GM19468 (cell line): ENCODE measurements at regions not wholly inside any gene's neighbourhood (a gene's known extent, or its start where the extent isn't known, plus 50 kb on each side); places are given as distances from the start of the nearest gene placed in this dataset.

ENCODE experiments used
- ATAC-seq: cut with Tn5 transposase; IDR thresholded peaks from one replicate; pipeline ENCODE4 v1.9.1; 2021; ENCODE audit warnings: mild to moderate bottlenecking, moderate library complexity, moderate number of reproducible peaks; ENCODE audit not compliant: unreplicated experiment; ENCODE audit errors: extremely low read depth

DNA sequence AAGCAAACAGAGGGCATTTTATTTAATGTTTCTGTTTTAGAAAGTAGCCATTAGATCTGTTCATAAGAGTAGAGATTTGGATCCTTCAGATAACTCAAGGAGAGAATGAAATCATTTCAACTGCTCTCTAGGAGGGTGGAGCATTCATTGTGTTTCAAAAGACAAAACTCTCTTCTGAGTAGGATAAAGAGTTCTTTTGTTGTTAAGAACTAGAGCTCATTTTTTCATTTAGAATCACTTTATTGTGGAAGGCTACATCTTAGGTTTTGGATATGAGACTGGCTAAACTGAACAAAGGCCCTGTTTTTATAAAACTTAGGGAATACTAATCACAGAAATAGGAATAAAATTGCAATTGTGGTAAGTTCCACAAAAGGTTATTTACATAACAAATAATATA is 193.9 kb upstream of the PCDH10 start:
- ATAC-seq = no peak

DNA sequence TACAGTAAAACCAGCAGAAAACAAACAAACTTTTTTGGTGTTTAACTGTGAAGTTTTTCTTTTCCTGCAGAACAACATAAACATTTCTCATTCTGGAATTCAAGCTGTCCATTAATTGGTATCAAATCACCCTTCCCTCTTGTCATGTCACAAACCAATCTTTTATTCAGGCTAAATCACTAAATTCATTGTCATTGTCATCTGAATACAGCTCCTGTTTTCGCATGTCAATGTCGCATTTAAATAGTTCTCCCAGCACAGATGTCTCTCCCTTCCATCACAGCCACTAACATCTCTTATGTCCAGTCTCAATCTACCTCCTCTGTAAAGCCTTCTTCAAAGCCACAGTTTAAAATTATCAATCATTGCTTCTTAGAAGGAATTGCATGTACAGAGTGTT is 192.1 kb upstream of the PCDH10 start:
- ATAC-seq = no peak

DNA sequence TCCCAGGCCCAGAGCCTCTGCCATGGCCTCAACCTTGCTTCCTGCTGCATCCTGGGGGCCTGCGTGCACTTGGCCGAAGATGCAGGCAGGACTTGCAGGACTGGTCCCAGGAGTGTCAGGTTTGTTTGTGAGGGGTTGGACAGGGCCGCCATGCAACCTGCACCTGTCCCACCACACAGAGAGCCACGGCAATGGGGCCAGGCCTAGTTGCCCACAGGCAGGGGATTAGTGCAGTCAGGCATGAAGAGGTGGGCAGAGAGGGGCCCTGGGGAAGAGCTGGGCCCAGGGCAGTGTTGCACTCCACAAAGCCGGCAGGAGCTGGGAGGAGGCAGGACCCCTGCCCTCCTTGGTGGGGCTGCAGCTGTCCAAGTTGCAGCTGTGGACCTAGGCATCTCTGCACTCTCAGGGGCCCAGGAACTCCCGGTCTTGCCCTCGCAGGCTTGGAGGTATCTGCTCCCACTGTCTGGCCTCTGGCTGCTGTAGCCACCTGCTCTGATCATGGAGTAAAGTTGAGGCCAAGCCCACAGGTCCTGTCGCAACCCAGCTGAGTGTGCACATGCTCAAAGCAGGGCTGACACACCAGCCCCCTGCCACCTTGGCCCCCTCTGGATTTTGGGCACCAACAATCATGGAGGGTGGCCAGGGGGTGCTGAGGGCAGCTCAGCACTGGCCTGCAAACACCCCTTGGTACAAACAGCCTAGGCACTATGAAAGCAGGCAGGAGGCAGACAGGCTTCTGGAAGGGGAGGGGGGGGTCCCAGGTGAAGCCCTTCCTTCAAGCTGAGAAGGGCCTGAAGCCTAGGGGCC is 190.4 kb upstream of the PCDH10 start:
- no peak for ATAC-seq

GRCh38 chr4:132981611-132982010 is 167.5 kb upstream of the PCDH10 start:
- no peak for ATAC-seq

GRCh38 chr4:132982151-132982550 is 166.9 kb upstream of the PCDH10 start:
- ATAC-seq = no peak

DNA sequence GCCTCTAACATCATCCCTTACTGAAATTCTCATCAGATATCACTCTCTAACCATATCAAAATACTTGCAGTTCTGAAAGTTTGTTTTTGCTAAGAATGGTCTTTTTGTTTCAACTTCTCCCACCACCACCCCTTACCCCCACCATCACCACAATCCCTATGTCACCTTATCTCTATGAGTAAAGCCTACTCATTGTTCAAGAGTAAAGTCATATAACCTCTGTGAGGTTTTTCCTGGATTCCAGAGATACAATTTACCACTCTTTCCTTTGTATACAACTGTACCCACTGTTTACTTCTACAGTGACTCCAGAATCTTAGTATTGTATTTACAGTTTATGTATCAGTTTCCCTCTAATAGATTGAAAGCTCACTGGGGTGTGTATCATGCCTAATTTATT is 158.0 kb upstream of the PCDH10 start:
- no peak for ATAC-seq

GRCh38 chr4:132992686-132993085 is 156.4 kb upstream of the PCDH10 start:
- no peak for ATAC-seq

DNA sequence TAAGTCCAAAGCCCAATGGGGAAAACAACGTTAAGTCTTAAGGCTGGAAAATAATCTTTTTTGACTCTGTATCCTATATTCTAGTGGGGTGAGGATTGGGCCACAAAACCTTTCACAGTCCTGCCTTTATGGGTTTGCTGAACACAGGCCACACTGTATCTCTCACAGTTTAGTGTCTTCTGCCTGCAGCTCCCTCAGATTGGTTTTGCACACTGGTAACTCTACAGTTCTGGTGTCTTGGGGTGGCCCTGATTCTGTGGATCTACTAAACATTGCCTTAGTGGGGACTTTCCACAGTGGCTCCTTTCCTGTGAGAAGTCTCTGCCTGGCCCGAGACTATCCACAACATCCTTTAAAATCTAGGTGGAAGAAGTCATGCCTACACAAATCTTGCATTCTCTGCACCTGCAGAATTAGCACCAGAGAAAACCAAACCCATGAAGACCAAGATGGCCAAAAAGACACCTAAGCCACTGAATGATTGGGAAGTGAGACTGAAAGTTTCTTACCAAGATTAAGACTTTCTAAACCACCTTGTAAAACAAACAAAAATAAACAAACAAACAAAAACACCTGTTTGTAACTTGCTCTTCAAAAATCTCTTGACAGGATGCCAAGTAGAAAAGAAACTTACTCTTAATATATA is 150.4 kb upstream of the PCDH10 start:
- ATAC-seq = no peak

DNA sequence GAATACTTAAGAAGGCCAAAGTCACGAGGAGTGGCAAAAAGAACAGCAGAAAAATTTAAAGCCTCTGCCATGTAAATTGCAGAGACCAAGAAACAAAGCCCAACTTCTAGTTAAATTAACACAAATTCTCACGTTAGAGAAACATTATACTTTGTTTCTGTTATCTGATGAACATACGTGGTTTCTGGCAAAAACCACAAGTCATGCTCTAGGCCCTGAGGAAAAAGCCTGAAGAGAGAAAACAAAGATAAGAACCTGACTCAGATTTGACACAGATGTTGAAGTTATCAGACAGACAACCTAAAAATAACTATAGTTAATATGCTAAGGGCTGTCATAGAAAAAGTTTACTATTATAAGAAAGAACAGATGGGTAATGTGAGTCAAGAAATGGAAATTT is 149.1 kb upstream of the PCDH10 start:
- ATAC-seq = no peak

DNA sequence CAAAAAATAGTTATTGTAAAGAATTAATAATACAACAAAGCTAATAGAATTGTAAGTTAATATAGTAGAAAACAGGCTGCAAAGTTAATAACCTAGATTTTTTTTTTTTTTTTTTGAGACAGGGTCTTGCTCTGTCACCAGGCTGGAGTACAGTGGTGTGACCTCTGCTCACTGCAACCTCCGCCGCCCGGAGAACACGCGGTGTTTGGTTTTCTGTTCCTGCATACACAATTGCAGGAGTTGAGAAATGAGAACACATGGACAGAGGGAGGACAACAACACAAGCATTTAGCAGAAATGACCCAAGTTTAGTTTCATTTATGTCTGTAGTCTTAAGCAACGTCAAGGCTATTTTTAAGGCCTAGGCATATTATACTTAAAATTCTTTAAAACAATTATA is 145.9 kb upstream of the PCDH10 start:
- no peak for ATAC-seq

DNA sequence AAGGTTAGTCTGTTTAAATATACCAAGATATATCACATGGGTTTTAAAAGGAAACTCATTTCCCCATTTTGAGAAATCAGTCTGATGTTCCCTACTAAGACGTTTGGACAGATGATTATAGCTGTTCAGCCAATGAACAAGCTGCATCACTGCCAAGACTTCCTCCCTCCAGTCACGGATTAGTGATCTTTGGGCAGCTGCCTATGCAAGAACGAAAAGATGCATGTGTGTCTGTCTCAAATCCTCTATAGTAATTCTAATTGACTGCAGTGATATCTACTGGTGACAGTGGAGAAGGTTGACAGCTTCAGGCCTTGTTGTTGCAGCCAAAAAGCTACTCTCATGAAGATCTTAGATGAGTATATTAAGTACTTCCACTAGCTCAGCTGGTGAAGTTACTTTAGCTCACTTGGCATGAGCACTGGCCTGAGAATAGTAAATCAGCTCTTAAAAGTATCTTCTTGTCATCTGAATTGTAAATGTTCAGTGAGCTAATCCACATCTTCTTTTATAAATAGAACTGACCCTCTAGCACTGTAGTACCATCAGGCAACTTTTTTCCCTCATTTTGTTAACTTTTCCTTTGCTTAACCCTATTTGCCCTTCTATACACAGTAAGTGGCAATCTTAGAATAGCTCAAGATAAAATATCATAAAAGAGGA is 134.5 kb upstream of the PCDH10 start:
- ATAC-seq = no peak

- no peak for ATAC-seq
These were observed 103.8 kb upstream of the PCDH10 start for GRCh38 chr4:133045288-133045687.

DNA sequence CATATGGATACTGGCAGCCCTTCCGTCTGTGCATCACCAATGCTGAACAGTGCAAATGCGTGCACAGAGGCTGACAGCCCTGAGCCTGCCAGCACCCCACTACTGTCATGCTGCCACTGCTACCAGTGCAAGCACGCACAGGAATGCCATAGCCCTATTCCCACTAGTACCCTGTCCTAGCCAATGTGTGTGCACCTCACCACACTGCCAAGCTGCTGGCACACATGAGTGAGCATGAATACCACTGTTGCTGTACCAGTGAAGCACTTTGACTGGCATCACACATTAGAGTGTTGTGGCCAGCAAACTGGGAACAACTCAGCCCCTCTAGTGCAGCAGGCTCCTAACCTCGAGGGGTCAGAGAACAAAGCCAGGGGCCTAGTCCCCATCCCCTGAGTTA is 102.9 kb upstream of the PCDH10 start:
- ATAC-seq = no peak

GRCh38 chr4:133058701-133059100 is 90.4 kb upstream of the PCDH10 start:
- ATAC-seq = no peak

- ATAC-seq = no peak
These were observed 90.0 kb upstream of the PCDH10 start for GRCh38 chr4:133059117-133059516.

DNA sequence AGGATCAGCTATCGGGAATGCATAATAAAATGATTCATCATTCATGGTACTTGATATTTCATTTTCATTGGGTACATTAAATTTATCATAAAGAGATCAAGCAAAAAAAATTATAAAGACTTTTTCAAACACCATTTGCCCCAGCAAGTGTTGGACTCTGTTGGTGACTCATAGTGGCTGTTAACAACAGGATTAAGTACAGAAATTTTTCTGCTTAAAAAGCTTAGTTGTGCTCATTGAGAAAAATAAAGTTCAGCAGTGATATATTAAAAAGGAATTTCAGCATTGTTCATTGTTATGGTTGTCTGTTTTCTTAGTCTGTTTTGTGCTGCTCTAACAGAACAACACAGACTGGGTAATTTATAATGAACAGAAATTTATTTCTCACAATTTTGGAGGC is 86.2 kb upstream of the PCDH10 start:
- ATAC-seq = no peak

DNA sequence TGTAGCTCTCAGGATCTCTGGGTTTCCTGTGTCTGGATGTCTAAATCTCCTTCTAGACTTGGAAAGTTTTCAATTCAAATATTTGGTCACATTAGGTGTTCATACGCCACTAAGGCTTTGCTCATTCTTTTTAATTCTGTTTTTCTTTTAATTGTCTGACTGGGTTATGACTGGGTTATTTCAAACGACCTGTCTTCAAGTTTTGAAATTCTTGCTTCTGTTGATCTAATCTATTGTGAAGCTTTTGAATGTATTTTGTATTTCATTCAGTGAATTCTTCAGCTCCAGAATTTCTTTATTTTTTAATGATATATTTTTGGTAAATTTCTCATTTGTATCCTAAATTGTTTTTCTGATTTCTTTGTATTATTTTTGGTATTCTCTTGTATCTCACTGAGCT is 81.0 kb upstream of the PCDH10 start:
- ATAC-seq = no peak

DNA sequence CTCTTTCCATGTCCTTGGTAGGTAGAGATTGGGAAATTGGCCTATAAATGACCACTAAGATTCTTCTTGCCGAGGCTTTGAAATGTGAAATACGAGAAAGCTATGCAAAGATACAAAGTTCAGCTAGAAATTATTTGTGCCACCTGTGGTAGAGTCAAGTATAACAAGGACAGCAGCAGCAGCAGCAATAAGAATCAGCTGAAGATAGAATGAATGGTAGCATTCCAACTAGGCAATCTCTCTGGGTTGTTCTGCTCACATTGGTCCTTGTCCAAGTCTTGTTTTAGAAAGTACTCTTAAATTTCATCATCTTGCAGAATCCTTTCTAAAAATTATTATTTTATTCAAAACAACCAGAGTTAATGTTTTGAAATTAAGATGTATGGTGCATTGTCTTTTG is 67.8 kb upstream of the PCDH10 start:
- ATAC-seq = no peak

GRCh38 chr4:133084421-133084820 is 64.7 kb upstream of the PCDH10 start:
- no peak for ATAC-seq

DNA sequence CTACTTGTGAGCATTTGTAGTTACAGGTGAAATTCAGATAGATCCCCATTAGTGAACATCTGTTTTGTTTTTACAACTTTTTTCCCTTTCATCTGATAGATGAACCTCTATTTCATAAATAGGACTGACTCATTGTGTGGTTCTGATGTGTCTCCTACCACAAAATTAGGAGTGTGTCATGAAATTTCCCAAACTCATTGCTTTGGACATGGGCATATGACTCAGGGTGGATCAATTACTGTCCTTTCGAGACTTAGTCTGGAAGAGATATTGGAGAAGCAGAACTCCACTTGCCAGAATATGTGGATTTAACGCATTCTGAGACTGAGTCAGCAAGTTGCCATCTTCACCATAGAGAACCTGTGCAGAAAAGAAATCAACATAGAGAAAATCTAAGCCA is 53.5 kb upstream of the PCDH10 start:
- no peak for ATAC-seq

- no peak for ATAC-seq
These were observed 52.1 kb upstream of the PCDH10 start for GRCh38 chr4:133096972-133097371.
